MM.1S (cell line): ENCODE measurements at regions not wholly inside any gene's neighbourhood (a gene's known extent, or its start where the extent isn't known, plus 50 kb on each side); places are given as distances from the start of the nearest gene placed in this dataset.
"Not testable (repeated sequence)": the region's sequence is repeated elsewhere in the genome, so short reads cannot be mapped to it uniquely, and the experiment has no call there.

Experiments
- DNase-seq: peaks from one replicate; pipeline ENCODE4 v3.0.0-alpha.2; 2015
- H2AFZ ChIP-seq: fragments of 300-600 bp; sonication (generic); 2 replicates; pipeline ENCODE4 v1.6.0; 2016; ENCODE audit warnings: antibody characterized with exemption, low read length
- H3F3A ChIP-seq: fragments of 300-600 bp; sonication (generic); 2 replicates; pipeline ENCODE4 v1.6.1; 2016; ENCODE audit warnings: mild to moderate bottlenecking, antibody characterized with exemption, low read length, moderate library complexity, mixed read lengths; ENCODE audit not compliant: insufficient read depth
- H3K27ac ChIP-seq: fragments of 300-600 bp; sonication (generic); 2 replicates; pipeline ENCODE4 v1.5.1; 2016; ENCODE audit warnings: mild to moderate bottlenecking, low read length
- H3K27me3 ChIP-seq: fragments of 300-600 bp; sonication (generic); replicated peaks from 2 replicates; pipeline ENCODE4 v1.6.0; 2016; ENCODE audit warnings: low read length; ENCODE audit not compliant: insufficient read depth
- H3K36me3 ChIP-seq: fragments of 300-600 bp; sonication (generic); replicated peaks from 2 replicates; pipeline ENCODE4 v1.6.1; 2016; ENCODE audit warnings: mild to moderate bottlenecking, low read length, mixed read lengths; ENCODE audit not compliant: insufficient read depth
- H3K4me1 ChIP-seq: fragments of 300-600 bp; sonication (generic); 2 replicates; pipeline ENCODE4 v1.6.1; 2016; ENCODE audit warnings: low read length, mixed read lengths
- H3K4me2 ChIP-seq: fragments of 300-600 bp; sonication (generic); 2 replicates; pipeline ENCODE4 v1.6.0; 2016; ENCODE audit warnings: low read depth, low read length
- H3K4me3 ChIP-seq: fragments of 300-600 bp; sonication (generic); 2 replicates; pipeline ENCODE4 v1.5.1; 2016; ENCODE audit warnings: low read length, mixed read lengths
- H3K79me2 ChIP-seq: fragments of 300-600 bp; sonication (generic); 2 replicates; pipeline ENCODE4 v1.6.1; 2016; ENCODE audit warnings: mixed run types, low read length, mixed read lengths
- H3K9ac ChIP-seq: fragments of 300-600 bp; sonication (generic); 2 replicates; pipeline ENCODE4 v1.6.1; 2016; ENCODE audit warnings: low read length, mixed read lengths
- H3K9me2 ChIP-seq: fragments of 300-600 bp; sonication (generic); replicated peaks from 2 replicates; pipeline ENCODE4 v1.6.1; 2016; ENCODE audit warnings: mild to moderate bottlenecking, low read length, mixed read lengths; ENCODE audit not compliant: insufficient read depth
- H3K9me3 ChIP-seq: fragments of 300-600 bp; sonication (generic); replicated peaks from 2 replicates; pipeline ENCODE4 v1.6.1; 2016; ENCODE audit warnings: mild to moderate bottlenecking, low read length, mixed read lengths; ENCODE audit not compliant: insufficient read depth
- H4K20me1 ChIP-seq: fragments of 300-600 bp; sonication (generic); 2 replicates; pipeline ENCODE4 v1.6.1; 2016; ENCODE audit warnings: mild to moderate bottlenecking, low read length, moderate library complexity, mixed read lengths; ENCODE audit not compliant: insufficient read depth

DNA sequence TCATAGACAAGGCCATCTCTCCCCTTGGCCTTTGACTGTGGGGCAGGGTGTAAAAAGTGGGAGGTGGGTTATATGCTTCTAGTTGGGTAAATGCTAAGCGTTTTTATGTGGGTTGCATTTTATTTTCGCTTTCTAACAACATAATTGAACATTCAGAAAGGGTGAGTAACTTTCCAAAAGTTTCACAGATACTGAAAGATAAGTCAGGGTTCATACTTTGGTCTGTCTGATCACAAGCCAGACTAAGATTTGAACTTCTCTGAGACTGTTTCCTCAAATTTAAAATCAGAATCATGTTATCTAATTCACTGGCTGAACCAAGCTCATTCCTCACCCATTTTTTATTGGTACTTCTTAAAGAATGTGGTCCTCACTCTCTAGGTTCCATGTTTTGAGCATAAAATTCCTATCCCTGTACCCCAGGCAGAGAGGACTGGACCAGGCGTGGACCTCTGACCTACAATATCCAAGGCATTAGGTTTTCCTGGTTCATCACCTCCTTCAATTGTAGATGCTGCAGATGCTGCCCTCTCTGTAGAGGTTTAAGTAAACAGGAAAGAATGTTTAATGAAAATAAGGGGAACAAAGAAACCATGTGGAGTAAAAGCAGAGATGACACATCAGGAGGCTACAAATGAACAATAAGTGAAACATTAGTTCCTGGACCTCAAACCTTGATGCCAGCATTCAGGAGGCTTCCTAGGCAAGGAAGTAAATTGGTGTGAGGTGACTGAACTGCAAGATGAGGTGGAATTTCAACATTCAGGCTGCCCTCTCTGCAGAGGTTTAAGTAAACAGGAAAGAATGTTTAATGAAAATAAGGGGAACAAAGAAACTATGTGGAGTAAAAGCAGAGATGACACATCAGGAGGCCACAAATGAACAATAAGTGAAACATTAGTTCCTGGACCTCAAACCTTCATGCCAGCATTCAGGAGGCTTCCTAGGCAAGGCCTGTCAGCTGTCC is 198.8 kb upstream of the ZNF658 start:
- not testable (repeated sequence) for DNase-seq, H3K4me2 ChIP-seq, H3K79me2 ChIP-seq, H3K27me3 ChIP-seq, H3F3A ChIP-seq, H3K27ac ChIP-seq, H4K20me1 ChIP-seq, H3K36me3 ChIP-seq, H3K9ac ChIP-seq, H3K4me1 ChIP-seq, H2AFZ ChIP-seq, H3K4me3 ChIP-seq, H3K9me3 ChIP-seq, H3K9me2 ChIP-seq

DNA sequence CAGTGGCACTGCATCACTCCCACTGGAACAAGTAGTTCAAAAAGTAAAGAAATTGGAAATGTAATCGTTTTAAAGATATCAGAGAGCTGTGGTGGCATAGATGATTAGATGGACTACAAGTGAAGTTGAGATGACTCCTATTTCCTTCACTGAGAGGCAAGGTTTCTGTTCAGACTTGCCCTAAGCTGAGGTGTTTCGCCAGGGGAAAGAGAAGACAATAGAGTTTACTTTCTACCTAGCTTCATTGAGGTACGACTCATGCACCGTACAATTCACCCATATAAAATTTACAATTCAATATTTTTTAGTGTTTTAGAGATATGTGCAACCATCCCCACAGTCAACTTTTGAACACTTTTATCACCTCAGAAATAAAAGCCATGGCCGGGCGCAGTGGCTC is 189.0 kb upstream of the ZNF658 start:
- H3K4me1 ChIP-seq, H3K9ac ChIP-seq, H3K9me3 ChIP-seq, H3F3A ChIP-seq, H3K36me3 ChIP-seq, H3K27me3 ChIP-seq, H3K4me3 ChIP-seq, H3K9me2 ChIP-seq, H3K79me2 ChIP-seq, H3K27ac ChIP-seq, H3K4me2 ChIP-seq, H4K20me1 ChIP-seq, H2AFZ ChIP-seq, DNase-seq: not testable (repeated sequence)

DNA sequence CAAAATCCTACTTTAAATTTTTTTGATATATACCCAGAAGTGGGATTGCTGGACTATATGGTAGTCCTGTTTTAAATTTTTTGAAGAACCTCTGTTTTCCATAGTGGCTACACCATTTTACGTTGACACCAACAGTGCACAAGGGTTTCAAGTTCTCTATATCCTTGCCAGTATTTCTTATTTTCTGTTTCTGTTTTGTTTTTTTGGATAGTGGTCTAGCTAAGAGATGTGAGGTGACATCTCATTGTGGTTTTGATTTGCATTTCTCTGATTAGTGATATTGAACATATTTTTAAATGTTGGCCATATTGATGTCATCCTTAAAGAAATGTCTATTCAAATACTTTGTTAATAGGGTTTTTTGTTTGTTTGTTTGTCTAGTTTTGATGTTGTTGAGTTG is 187.7 kb upstream of the ZNF658 start:
- H3K79me2 ChIP-seq, H4K20me1 ChIP-seq, H3K9me3 ChIP-seq, H3K4me3 ChIP-seq, H3K36me3 ChIP-seq, H3K4me2 ChIP-seq, H3K4me1 ChIP-seq, H3K9ac ChIP-seq, H3K27ac ChIP-seq, H2AFZ ChIP-seq, H3F3A ChIP-seq, DNase-seq, H3K27me3 ChIP-seq, H3K9me2 ChIP-seq: not testable (repeated sequence)

DNA sequence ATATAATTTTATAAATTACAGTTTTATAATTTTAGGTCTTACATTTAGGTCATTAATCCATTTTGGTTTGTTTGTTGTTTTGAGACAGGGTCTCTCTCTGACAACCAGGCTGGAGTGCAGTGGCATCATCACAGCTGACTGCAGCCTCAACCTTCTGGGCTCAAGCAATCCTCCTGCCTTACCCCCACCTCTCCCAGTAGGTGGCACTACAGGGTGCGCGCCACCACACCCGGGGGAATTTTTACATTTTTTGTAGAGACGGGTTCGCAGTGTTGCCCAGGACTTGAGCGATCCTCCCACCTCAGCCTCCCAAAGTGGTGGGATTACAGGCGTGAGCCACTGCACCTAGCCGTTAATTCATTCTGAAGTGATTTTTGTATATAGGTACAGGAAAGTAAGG is 187.0 kb upstream of the ZNF658 start:
- DNase-seq = not testable (repeated sequence)

DNA sequence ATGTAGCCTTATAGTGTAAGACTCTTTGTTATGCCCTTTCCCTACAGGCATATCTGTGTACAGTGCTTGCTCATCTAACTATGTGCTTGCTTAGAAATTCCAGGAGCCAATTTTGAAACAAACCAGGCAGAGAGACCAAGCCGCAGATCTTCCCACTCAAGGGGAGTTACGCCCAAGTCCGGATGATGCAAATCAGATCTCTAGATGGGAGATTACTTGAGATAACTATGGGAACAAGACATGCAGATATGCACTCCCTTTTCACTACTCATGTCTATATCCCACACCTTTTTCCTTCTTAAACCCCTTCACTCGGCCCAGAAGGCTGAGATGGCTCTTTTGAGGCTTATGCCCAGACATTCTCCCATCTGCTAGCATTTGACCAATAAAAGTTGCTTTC is 179.7 kb upstream of the ZNF658 start:
- not testable (repeated sequence) for H3K9me2 ChIP-seq, H3K4me2 ChIP-seq, H3K4me1 ChIP-seq, H3K36me3 ChIP-seq, H3K9ac ChIP-seq, DNase-seq, H3K27ac ChIP-seq, H3K4me3 ChIP-seq, H2AFZ ChIP-seq, H3K9me3 ChIP-seq, H3K79me2 ChIP-seq, H4K20me1 ChIP-seq, H3F3A ChIP-seq, H3K27me3 ChIP-seq

More for the DNA sequence above, 187.0 kb upstream of the ZNF658 start:
- H3K9ac ChIP-seq, H3K4me3 ChIP-seq, H3K9me2 ChIP-seq, H3K4me1 ChIP-seq, H3K27ac ChIP-seq, H3K9me3 ChIP-seq, H3F3A ChIP-seq, H3K79me2 ChIP-seq, H2AFZ ChIP-seq, H3K27me3 ChIP-seq, H3K36me3 ChIP-seq, H4K20me1 ChIP-seq, H3K4me2 ChIP-seq: not testable (repeated sequence)

DNA sequence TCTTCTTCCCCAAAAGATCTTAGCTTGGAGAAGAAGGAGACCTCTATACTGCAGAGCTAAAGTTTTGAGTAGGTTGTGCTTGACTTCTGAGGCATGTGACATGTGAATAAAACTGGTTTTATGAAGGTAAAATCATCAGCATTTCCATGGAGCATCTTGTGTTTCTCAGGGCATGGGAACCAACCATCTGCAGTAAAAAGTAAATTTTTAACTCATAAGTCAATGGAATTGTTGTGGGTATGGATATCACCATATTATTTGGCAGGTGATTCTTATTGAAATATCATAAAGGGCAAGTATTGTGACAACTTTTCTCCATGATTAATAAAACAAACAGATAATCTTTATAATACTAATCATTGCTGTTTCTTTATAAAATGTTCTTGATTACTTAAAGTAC is 173.0 kb upstream of the ZNF658 start:
- H3F3A ChIP-seq, H3K36me3 ChIP-seq: not testable (repeated sequence)

DNA sequence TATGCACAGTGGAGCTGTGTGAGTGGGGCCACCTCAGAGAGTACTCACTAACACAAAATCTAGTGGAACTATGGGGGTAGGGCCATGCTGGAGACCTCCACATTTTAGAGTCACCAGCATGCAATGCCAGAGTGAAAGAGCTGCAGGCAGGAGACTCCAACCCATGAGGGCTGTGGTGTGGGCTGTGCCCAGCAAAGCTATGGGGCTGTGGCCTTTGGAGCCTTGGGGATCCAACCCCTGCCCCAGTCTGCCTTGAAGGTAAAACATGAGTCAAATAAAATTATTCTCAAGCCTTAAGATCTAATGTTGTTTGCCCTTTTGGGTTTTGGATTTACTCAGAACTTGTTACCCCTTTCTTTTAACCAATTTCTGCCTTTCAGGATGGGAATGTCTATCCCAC is 163.8 kb upstream of the ZNF658 start:
- not testable (repeated sequence) for H3K9me3 ChIP-seq, H3K79me2 ChIP-seq, H3K4me2 ChIP-seq, H2AFZ ChIP-seq, H4K20me1 ChIP-seq, H3F3A ChIP-seq, H3K27ac ChIP-seq, H3K4me1 ChIP-seq, H3K4me3 ChIP-seq, H3K9ac ChIP-seq, H3K27me3 ChIP-seq, H3K36me3 ChIP-seq, DNase-seq, H3K9me2 ChIP-seq

More for the DNA sequence above, 173.0 kb upstream of the ZNF658 start:
- H3K4me1 ChIP-seq, H2AFZ ChIP-seq, H4K20me1 ChIP-seq, H3K9me3 ChIP-seq, H3K4me3 ChIP-seq, H3K9me2 ChIP-seq, H3K4me2 ChIP-seq, H3K27ac ChIP-seq, H3K27me3 ChIP-seq, H3K9ac ChIP-seq, DNase-seq, H3K79me2 ChIP-seq: not testable (repeated sequence)

DNA sequence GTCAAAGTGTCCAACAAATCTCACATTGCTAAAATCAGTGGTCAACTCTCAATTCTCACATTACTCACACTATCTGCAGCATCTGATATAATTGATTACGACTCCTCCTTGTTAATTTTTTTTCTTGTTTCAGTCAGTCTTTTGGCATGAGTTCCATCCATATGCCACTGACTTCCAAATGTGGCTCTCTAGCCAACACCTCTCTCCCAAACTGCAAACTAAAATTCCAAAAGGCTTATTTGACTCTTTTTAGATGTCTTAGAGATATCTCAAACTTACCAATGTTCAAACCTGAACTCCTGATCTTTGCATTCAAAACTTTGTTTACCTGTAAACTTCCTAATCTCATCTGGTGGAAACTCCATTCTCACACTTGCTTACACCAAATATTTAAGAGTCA is 162.1 kb upstream of the ZNF658 start:
- H4K20me1 ChIP-seq, H3K9me3 ChIP-seq, H3K79me2 ChIP-seq, H3K36me3 ChIP-seq, H3K4me2 ChIP-seq, H3K27ac ChIP-seq, H3K9me2 ChIP-seq, H3K4me1 ChIP-seq, DNase-seq, H3F3A ChIP-seq, H2AFZ ChIP-seq, H3K4me3 ChIP-seq, H3K27me3 ChIP-seq, H3K9ac ChIP-seq: not testable (repeated sequence)
